ENCODE measurements at regions not wholly inside any gene's neighbourhood (a gene's known extent, or its start where the extent isn't known, plus 50 kb on each side); places are given as distances from the start of the nearest gene placed in this dataset.

- DNase-seq = peak; percentile 34
These were observed 113.8 kb upstream of the ARMC2 start for GRCh38 chr6:108734271-108734922.

GRCh38 chr6:108735310-108736001 lies 112.8 kb upstream of the ARMC2 start:
- DNase-seq = no peak

GRCh38 chr6:108736002-108736361 lies 112.2 kb upstream of the ARMC2 start:
- DNase-seq = peak; percentile 30

GRCh38 chr6:108736832-108737231 lies 111.4 kb upstream of the ARMC2 start:
- peak; percentile 19 for DNase-seq

- no peak for DNase-seq
These were observed 110.4 kb upstream of the ARMC2 start for GRCh38 chr6:108737594-108738546.

GRCh38 chr6:108738684-108739416 lies 109.4 kb upstream of the ARMC2 start:
- DNase-seq = no peak

- DNase-seq = peak; percentile 37
These were observed 108.5 kb upstream of the ARMC2 start for GRCh38 chr6:108739496-108740330.

- peak; percentile 21 for DNase-seq
These were observed 106.8 kb upstream of the ARMC2 start for GRCh38 chr6:108741331-108741989.

- no peak for DNase-seq
These were observed 106.2 kb upstream of the ARMC2 start for GRCh38 chr6:108742041-108742440.

- DNase-seq = no peak
These were observed 103.8 kb upstream of the ARMC2 start for GRCh38 chr6:108744244-108744972.

GRCh38 chr6:108744996-108745395 lies 103.2 kb upstream of the ARMC2 start:
- no peak for DNase-seq

GRCh38 chr6:108745664-108746336 lies 102.4 kb upstream of the ARMC2 start:
- no peak for DNase-seq

GRCh38 chr6:108746366-108746765 lies 101.9 kb upstream of the ARMC2 start:
- no peak for DNase-seq

GRCh38 chr6:108746836-108747575 lies 101.2 kb upstream of the ARMC2 start:
- no peak for DNase-seq

- DNase-seq = no peak
These were observed 100.2 kb upstream of the ARMC2 start for GRCh38 chr6:108748055-108748454.

GRCh38 chr6:108748959-108749358 lies 99.3 kb upstream of the ARMC2 start:
- no peak for DNase-seq

- DNase-seq = peak; percentile 31
These were observed 97.4 kb upstream of the ARMC2 start for GRCh38 chr6:108750801-108751200.

- no peak for DNase-seq
These were observed 96.9 kb upstream of the ARMC2 start for GRCh38 chr6:108751282-108751681.
